Astrocyte of the spinal cord (primary cell): ENCODE measurements at regions not wholly inside any gene's neighbourhood (a gene's known extent, or its start where the extent isn't known, plus 50 kb on each side); places are given as distances from the start of the nearest gene placed in this dataset.

ENCODE experiments used
- DNase-seq: peaks from one replicate; pipeline ENCODE4 v3.0.0; 2011; ENCODE audit warnings: low read depth, low spot score
- H3K4me3 ChIP-seq: 2 replicates; pipeline ENCODE4 v1.5.1; 2011; ENCODE audit warnings: low read depth, mild to moderate bottlenecking, low read length, moderate library complexity
- CTCF ChIP-seq: IDR thresholded peaks from 2 replicates; pipeline ENCODE4 v1.5.1; 2012; ENCODE audit warnings: low read depth, mild to moderate bottlenecking, low read length, inconsistent platforms
- in situ Hi-C: cut with HindIII; loops from 2 replicates; pipeline ENCODE4 v1.10.0; 2017; ENCODE audit warnings: low sequenced_read_pairs

GRCh38 chr4:154076921-154077320, 288.0 kb upstream of the SFRP2 start:
- in situ Hi-C loops: no loop called here
- TF ChIP-seq CTCF: no peak

DNA sequence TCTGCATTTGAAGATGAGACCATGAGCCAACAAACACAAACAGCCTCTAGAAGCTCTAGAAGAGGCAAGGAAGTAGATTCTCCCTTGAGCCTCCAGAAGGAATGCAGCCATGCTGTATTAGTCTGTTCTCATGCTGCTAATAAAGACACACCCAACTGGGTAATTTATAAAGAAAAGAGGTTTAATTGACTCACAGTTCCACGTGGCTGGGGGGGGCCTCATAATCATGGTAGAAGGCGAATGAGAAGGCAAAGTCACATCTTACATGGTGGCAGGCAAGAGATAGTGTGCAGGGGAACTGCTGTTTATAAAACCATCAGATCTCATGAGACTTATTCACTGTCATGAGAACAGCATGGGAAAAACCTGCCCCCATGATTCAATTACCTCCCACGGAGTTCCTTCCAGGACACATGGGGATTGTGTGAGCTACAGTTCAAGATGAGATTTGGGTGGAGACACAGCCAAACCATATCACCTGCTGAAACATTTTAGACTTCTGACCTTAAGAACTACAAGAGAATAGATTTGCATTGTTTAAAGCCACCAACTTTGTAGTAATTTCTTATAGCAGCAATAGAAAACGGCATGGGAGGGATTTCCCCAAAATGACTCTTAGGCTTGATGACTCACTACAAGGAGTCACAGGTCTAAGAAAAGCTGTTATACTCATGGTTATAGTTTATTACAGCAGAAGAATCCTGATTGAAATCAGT, 284.4 kb upstream of the SFRP2 start:
- in situ Hi-C loops: no loop called here
- DNase-seq: peak; percentile 69
- H3K4me3 ChIP-seq: no peak overlapping the region
- TF ChIP-seq CTCF: no peak

More at GRCh38 chr4:154076921-154077320, 288.0 kb upstream of the SFRP2 start:
- H3K4me3 ChIP-seq: no peak overlapping the region
- DNase-seq: peak; percentile 22

GRCh38 chr4:154067786-154068185, 278.9 kb upstream of the SFRP2 start:
- H3K4me3 ChIP-seq: no peak overlapping the region
- no peak for DNase-seq
- in situ Hi-C loops: no loop called here
- TF ChIP-seq CTCF: no peak

DNA sequence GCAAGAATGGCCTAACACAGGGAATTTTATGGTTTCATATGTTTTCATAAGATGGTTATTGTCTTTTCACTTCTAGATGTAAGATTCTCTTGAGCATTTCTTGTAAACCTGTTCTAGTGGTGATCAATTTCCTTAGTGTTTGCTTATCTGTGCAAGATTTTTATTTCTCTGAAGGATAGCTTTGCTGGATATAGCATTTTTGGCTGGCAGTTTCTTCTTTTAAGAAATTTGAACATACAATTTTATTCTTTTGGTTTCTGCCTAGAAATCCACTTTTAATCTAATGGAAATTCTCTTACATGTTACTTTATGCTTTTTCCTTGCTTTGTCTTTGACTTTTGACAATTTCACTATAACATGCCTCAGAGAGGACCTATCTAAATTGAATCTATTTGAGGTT, 276.5 kb upstream of the SFRP2 start:
- DNase-seq: no peak
- TF ChIP-seq CTCF: no peak
- in situ Hi-C loops: no loop called here
- no peak overlapping the region for H3K4me3 ChIP-seq

GRCh38 chr4:154064244-154064643, 275.4 kb upstream of the SFRP2 start:
- TF ChIP-seq CTCF: no peak
- DNase-seq: no peak
- no peak overlapping the region for H3K4me3 ChIP-seq
- in situ Hi-C loops: no loop called here

- TF ChIP-seq CTCF: no peak
- in situ Hi-C loops: no loop called here
- DNase-seq: no peak
- no peak overlapping the region for H3K4me3 ChIP-seq
Observed at GRCh38 chr4:154049457-154050181, 260.7 kb upstream of the SFRP2 start.
